NCI-H2171 (cell line): ENCODE measurements at regions not wholly inside any gene's neighbourhood (a gene's known extent, or its start where the extent isn't known, plus 50 kb on each side); places are given as distances from the start of the nearest gene placed in this dataset.
"Not testable (repeated sequence)": the region's sequence is repeated elsewhere in the genome, so short reads cannot be mapped to it uniquely, and the experiment has no call there.

Source experiments
- DNase-seq: peaks from one replicate; lab custom pipeline; 2025; lab: John Stamatoyannopoulos, UW

DNA sequence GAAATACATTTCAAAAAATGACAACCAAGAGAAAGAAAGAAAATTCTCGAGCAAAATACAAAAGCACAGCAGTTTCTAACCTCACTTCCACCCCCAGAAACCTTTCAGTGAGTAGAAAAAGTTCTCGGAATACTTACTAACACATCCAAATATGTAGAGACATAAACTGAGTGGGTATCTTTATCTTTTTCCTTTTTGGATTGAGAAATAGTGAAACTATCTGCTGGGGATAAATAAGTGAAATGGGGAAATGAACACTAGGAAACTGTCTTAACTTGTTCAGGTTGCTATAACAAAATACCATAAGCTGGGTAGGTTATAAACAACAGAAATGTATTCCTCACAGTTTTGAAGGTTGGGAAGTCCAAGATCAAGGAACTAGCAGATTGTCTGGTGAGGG, 72.0 kb downstream of the VCAM1 start:
- no peak for DNase-seq

DNA sequence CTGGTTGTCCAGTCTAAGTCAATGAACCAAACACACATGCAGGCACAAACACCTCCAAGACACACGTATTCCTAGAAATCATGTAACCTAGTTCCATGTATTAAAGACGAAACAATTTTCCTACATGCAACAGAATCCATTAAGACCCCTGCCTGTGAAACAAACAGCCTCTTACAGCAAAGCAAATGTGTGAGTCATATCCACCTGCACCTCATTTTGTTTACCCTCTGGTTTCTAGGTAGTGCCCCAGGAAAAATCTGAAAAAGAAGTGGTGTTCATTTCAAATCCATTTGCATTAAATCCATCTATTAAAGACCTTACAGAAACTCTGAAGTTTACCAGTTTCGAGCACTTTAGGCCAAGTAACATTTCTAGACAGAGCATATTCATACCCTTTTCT, 74.1 kb downstream of the VCAM1 start:
- no peak for DNase-seq

DNA sequence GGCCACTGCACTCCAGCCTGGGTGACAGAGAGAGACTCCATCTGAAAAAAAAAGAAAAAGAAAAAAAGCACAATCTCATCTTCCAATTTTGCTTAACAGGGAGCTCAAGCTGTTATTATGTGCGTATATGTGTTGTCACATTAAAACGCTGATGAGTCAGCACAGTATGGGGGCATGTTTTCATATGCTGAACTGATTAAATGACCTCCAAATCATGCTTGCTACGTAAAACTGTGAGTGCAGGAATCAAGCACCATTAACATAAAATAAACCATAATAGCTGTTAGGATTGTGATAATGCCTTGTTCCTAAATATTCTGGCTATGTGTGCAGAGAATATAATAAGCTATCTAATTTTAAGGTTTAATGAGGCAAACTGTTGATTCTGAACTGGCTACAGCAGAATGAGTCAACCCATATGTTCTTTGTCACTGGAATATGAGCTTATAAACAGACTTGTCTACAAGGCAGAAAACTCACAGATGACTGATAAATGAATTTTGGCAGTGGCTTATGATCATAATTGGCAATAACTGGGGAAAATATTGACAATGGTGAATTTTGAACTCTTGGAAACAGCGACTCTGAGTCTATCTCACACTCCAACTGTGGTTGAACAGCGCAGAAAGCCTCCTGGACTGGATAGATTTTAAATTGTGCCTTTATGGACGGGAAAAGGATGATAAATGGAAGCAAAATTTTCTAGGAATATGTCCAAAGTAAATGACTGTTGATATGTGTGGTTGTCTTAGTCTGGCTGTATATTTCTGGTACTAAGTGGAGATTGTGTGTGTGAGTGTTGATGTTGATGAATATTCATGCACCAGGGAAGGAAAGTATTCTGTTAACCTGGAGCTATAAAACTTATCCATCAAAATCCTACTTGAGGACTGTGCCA, 75.5 kb downstream of the VCAM1 start:
- DNase-seq, result peak; percentile 60

DNA sequence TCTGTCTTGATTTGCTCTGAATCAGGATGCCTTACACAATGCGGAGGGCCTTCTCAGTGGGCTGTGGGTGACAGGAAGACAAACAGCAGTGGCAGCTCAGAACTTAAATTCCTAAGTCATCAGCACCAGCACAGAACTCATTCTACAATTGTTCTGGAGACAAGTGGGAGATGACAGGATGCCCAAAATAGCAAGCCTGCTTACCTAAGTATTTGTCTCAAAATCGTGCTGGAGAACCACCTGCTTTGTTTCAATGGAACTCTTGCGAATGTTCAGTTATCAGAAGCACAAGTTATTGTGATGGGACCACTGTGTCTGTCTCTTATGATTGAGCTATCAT, 76.1 kb downstream of the VCAM1 start:
- DNase-seq, result peak; percentile 37

DNA sequence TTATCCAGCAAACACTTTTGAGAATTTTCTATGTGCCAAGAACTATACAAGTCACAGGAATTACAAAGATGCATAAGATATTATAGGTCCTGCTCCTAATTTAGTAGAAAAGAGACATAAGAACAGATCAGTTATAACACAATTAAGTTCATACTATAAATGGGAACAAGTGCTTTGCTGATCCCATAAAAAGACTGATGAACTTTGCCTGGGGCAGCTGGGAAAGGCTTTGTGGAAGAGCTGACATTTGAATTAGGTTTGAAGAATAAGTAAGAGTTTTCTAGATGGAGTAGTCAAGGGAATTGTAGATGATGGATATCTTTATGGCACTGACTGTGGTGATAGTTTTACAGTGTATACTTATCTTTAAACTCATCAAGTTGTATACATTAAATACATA, 76.5 kb downstream of the VCAM1 start:
- no peak for DNase-seq

DNA sequence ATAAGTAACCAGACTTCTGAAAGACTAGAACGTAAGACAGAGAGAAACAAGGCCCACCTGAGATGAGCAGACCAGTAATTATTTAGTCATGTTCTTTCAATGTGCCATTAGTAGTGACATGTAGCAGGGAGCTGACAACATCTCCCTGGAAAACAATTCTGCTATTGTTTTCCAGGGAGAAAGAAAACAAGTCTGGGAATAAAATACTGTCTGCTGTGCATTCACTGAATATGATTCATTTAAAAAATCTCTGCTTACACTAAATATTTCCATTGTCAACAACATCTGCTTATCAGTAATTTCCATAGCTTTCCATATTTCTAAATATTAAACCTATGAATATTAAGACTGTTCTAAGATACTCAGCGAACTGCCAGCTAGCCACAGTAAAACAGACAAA, 80.0 kb downstream of the VCAM1 start:
- DNase-seq, result no peak

DNA sequence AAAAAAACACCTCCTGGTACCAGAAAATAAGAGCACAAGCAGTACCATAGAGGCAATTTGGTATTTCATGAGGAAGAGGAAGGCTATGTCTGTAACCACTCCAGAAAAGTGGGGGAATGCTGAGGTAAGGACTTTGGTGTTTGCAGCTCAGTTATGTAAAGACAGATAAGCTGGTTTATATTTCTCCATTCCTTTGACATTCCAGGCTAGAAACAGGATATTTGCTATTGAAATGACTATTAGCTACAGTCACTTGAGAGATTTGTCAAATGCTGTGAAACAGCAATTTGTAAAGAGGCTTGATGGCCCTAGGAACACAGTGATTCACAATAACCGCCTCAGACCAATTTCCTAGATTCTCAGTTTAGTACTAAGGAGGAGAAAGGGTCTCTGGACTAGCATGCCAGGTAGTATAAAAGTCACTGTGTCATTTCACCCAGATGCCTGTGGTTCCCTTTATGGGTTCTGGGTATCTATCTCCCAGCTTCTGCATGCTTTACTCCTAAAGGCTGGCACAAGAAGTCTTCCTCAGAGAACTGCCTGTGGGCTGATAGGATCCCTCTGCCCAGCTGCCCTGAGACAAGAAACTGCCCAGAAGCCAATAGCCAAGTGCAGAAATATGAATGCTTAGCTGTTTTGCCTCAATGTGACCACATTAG, 80.5 kb downstream of the VCAM1 start:
- DNase-seq, result no peak

DNA sequence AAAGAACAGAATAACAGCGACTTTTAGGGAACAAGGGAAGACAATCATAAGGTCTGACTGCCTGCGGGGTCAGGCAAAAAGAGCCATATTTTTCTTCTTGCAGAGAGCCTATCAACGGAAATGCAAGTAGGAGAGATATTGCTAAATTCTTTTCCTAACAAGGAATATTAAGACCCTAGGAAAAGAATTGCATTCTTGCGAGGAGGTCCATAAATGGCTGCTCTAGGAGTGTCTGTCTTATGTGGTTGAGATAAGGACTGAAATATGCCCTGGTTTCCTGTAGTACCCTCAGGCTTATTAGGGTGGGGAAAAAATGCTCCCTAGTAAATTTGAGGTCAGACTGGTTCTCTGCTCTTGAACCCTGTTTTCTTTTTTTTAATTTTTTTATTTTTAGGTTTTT, 81.7 kb downstream of the VCAM1 start:
- not testable (repeated sequence) for DNase-seq

DNA sequence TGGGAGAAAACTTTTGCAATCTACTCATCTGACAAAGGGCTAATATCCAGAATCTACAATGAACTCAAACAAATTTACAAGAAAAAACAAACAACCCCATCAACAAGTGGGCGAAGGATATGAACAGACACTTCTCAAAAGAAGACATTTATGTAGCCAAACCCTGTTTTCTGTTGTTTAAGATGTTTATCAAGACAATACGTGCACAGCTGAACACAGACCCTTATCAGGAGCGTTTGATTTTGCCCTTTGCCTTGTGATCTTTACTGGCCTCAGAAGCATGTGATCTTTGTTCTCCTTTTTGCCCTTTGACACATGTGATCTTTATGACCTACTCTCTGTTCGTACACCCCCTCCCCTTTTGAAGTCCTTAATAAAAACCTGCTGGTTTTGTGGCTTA, 83.7 kb downstream of the VCAM1 start:
- DNase-seq, result not testable (repeated sequence)

DNA sequence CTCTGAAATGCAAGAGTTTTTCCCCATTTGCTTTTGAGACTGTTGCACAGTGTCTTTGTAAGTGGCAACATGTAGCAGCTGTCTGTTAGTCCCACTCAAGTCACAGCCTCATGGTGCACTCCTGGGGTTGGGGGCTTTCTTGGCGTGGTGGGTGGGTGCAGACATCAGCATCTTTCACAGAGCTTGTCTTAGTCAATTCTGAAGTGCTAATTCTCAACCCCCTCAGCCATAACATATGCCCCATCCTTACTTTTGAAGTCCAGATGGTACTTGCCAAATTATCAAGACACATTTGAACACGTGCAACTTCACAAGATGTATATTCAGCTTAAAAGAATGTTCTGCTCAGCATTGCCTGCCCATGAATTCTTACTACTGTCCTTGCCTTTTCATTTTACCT, 87.1 kb downstream of the VCAM1 start:
- no peak for DNase-seq

DNA sequence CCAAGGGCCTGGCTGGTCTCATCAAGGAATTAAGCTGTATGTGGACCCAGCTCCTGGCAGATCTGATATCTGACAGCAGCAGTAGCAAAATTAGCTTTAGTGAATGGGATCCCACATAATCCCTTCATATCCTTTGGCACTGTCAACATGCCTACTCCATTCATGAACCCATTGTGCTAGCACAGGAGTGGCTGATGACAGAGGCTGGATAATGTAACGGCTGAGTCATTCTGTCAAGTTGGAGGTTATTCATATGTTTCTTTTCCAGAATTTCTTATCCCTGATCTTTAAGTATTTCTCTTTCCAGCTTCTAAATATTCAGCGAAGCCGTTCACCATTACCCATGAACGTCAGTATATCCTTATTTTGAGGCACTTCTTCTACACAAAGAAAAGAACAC, 84.3 kb downstream of the EXTL2 start:
- DNase-seq, result no peak

DNA sequence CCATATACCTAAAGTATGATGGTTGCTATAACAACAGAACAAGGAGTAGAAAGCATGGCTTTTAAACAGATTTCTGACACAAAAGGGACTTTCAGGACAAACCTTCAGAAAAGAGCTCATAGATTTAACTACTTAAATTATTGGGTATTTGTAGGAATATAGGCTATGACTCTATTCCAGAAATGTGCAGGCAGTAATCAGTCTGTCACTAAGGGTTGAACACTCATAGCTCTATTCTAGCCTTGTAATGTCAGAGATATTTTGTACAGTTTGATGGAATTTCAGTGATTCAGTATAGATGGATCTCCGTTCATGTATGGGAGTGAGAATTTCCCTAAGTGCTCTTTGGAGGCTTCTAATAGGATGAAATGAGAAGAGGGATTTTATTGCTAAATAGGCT, 82.8 kb downstream of the EXTL2 start:
- no peak for DNase-seq

DNA sequence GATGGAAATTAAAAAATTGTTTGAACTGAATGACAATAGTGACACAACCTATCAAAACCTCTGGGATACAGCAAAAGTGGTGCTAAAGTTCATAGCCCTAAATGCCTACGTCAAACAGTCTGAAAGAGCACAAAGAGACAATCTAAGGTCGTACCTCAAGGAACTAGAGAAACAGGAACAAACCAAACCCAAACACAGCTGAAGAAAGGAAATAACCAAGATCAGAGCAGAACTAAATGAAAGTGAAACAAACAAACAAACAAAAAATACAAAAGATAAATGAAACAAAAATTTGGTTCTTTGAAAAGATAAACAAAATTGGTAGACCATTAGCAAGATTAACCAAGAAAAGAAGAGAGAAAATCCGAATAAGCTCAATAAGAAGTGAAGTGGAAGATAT, 79.7 kb downstream of the EXTL2 start:
- not testable (repeated sequence) for DNase-seq

DNA sequence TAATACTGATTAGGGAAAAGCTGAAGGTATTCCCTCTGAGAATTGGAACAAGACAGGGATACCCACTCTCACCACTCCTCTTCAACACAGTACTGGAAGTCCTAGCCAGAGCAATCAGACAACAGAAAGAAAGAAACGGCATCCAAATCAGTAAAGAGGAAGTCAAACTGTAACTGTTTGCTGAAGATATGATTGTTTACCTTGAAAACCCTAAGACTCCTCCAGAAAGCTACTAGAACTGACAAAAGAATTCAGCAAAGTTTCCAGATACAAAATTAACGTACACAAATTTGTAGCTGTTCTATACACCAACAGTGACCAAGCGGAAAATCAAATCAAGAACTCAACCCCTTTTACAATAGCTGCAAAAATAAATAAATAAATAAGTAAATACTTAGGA, 78.6 kb downstream of the EXTL2 start:
- DNase-seq, result no peak

DNA sequence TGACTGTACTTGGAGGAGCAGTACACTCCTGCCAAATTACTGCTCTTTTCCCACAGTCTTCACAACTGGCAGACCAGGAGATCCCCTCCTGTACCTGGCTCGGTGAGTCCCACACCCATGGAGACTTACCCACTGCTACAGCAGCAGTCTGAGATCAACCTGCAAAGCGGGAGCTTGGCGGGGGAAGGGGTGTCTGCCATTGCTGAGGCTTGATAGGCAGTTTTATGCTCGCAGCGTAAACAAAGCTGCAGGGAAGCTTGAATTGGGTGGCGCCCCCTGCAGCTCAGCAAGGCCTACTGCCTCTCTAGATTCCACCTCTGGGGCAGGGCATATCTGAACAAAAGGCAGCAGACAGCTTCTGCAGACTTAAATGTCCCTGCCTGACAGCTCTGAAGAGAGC, 74.4 kb downstream of the EXTL2 start:
- DNase-seq, result not testable (repeated sequence)

DNA sequence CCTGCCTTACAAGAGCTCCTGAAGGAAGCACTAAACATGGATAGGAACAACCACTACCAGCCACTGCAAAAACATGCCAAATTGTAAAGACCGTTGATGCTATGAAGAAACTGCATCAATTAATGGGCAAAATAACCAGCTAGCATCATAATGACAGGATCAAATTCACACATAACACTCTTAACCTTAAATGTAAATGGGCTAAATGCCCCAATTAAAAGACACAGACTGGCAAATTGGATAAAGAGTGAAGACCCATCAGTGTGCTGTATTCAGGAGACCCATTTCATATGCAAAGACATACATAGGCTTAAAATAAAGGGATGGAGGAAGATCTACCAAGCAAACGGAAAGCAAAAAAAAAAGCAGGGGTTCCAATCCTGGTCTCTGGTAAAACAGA, 72.7 kb downstream of the EXTL2 start:
- not testable (repeated sequence) for DNase-seq
